ENCODE measurements at regions not wholly inside any gene's neighbourhood (a gene's known extent, or its start where the extent isn't known, plus 50 kb on each side); places are given as distances from the start of the nearest gene placed in this dataset.

GRCh38 chr2:63755965-63756364, 85.7 kb upstream of the UGP2 start:
- no peaks in the 10 kb centered on the region for H3K9me3 ChIP-seq
- H3K4me1 ChIP-seq, result no peaks in the 10 kb centered on the region
- H3K27ac ChIP-seq (replicated peaks in 1 of 4), result no peak overlapping the region
- DNase-seq (ENCODE audit: extremely low spot score), result no peak
- H3K36me3 ChIP-seq, result no peaks in the 10 kb centered on the region
- intact Hi-C loops (cut with DNase I), result no loop called here
- no peak overlapping the region for H3K4me3 ChIP-seq
- no peak for TF ChIP-seq POLR2AphosphoS5 (IDR thresholded peaks at IDR 0.05)
- TF ChIP-seq, protein P1, sequence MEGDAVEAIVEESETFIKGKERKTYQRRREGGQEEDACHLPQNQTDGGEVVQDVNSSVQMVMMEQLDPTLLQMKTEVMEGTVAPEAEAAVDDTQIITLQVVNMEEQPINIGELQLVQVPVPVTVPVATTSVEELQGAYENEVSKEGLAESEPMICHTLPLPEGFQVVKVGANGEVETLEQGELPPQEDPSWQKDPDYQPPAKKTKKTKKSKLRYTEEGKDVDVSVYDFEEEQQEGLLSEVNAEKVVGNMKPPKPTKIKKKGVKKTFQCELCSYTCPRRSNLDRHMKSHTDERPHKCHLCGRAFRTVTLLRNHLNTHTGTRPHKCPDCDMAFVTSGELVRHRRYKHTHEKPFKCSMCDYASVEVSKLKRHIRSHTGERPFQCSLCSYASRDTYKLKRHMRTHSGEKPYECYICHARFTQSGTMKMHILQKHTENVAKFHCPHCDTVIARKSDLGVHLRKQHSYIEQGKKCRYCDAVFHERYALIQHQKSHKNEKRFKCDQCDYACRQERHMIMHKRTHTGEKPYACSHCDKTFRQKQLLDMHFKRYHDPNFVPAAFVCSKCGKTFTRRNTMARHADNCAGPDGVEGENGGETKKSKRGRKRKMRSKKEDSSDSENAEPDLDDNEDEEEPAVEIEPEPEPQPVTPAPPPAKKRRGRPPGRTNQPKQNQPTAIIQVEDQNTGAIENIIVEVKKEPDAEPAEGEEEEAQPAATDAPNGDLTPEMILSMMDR (IDR thresholded peaks at IDR 0.05), result no peak
- no peaks in the 10 kb centered on the region for H3K27me3 ChIP-seq

DNA sequence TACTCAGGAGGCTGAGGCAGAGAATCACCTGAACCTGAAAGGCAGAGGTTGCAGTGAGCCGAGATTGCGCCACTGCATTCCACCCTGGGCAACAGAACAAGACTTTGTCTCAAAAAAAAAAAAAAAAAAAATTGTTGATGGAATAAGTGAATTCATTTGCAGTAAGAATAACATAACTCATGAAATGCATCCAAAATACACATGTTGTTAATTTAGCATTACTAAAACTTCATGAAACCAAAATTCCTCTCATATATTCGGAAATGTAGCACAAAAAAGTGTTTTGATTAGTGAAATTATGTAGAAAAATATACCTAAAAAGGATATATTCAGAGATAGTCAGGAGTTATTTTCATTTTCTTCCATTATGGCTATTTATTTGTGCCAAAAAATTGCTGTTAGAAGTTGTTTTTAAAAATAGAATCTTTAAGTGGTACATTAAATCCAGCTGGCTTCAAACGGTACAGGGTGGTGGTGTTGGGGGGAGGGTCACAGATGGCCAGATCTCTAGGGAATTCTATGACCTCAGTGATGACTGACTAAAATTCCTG, 78.2 kb upstream of the UGP2 start:
- no peak for DNase-seq (ENCODE audit: extremely low spot score)
- TF ChIP-seq EP300 (IDR thresholded peaks at IDR 0.05) (no peak), POLR2A (IDR thresholded peaks at IDR 0.05; ENCODE audit: low read depth) (no peak), POLR2AphosphoS5 (IDR thresholded peaks at IDR 0.05) (no peak)
- TF ChIP-seq, protein P1 (IDR thresholded peaks at IDR 0.05), result no peak
- peaks cover 0 to 13% (median 0%) of the 10 kb centered on the region in 4 donors for H3K9me3 ChIP-seq
- no peak overlapping the region for H3K4me3 ChIP-seq
- intact Hi-C loops (cut with DNase I), result no loop called here
- WGBS, result 77% methylated on average over 4 of the region's 4 CpGs
- peaks cover 0 to 8% (median 0%) of the 10 kb centered on the region in 4 donors for H3K4me1 ChIP-seq
- no peaks in the 10 kb centered on the region for H3K27me3 ChIP-seq
- no peak overlapping the region for H3K27ac ChIP-seq (replicated peaks in 1 of 4)
- H3K36me3 ChIP-seq, result no peaks in the 10 kb centered on the region

DNA sequence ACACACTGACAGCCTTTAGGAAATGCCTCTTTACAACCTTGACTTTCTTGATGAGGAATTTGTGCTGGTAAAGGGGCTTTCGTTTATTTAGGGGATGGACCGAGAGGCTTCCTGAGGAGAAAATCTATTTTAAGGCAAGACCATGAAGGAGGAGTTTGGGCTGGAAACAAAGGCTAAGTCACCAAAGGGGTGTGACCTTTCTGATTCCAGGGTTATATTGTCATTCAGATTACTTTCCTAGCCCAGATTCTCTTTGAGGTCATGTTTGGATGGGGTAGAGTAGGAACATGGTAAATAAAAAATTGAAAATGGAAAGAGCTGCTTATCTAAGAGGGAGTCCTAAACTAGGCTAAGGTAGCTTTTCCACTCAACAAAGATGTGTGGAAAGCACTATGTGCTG, 77.1 kb upstream of the UGP2 start:
- Histone ChIP-seq H3K27ac (replicated peaks in 1 of 4) (no peak overlapping the region), H3K36me3 (no peaks in the 10 kb centered on the region)
- intact Hi-C loops (cut with DNase I), result no loop called here

GRCh38 chr2:63765117-63765516, 76.6 kb upstream of the UGP2 start:
- no peak overlapping the region for H3K27ac ChIP-seq (replicated peaks in 1 of 4)
- TF ChIP-seq POLR2AphosphoS5 (IDR thresholded peaks at IDR 0.05) (no peak), EP300 (IDR thresholded peaks at IDR 0.05) (no peak), POLR2A (IDR thresholded peaks at IDR 0.05; ENCODE audit: low read depth) (no peak)
- TF ChIP-seq, protein P1 (IDR thresholded peaks at IDR 0.05), result no peak
- H3K36me3 ChIP-seq, result no peaks in the 10 kb centered on the region
- 67% methylated on average over 2 of the region's 2 CpGs for WGBS
- peaks cover 0 to 8% (median 0%) of the 10 kb centered on the region in 4 donors for H3K4me1 ChIP-seq
- DNase-seq (ENCODE audit: extremely low spot score), result no peak
- intact Hi-C loops (cut with DNase I), result no loop called here
- no peaks in the 10 kb centered on the region for H3K27me3 ChIP-seq
- peaks cover 0 to 13% (median 0%) of the 10 kb centered on the region in 4 donors for H3K9me3 ChIP-seq
- no peak overlapping the region for H3K4me3 ChIP-seq

More for the DNA sequence above, 77.1 kb upstream of the UGP2 start:
- H3K4me1 ChIP-seq, result peaks cover 0 to 8% (median 0%) of the 10 kb centered on the region in 4 donors
- no peak for TF ChIP-seq EP300 (IDR thresholded peaks at IDR 0.05)
- no peak for TF ChIP-seq POLR2AphosphoS5 (IDR thresholded peaks at IDR 0.05)
- no peak for TF ChIP-seq POLR2A (IDR thresholded peaks at IDR 0.05; ENCODE audit: low read depth)
- TF ChIP-seq, protein P1 (IDR thresholded peaks at IDR 0.05), result no peak
- 61% methylated on average over 2 of the region's 2 CpGs for WGBS
- no peak overlapping the region for H3K4me3 ChIP-seq
- no peaks in the 10 kb centered on the region for H3K27me3 ChIP-seq
- DNase-seq (ENCODE audit: extremely low spot score), result no peak
- peaks cover 0 to 13% (median 0%) of the 10 kb centered on the region in 4 donors for H3K9me3 ChIP-seq

GRCh38 chr2:63767307-63767706, 74.4 kb upstream of the UGP2 start:
- intact Hi-C loops (cut with DNase I), result no loop called here
- Histone ChIP-seq H3K9me3 (peaks cover 0 to 13% (median 0%) of the 10 kb centered on the region in 4 donors), H3K27ac (replicated peaks in 1 of 4) (no peak overlapping the region), H3K27me3 (no peaks in the 10 kb centered on the region), H3K4me3 (no peak overlapping the region), H3K4me1 (peaks cover 0 to 8% (median 0%) of the 10 kb centered on the region in 4 donors), H3K36me3 (no peaks in the 10 kb centered on the region)
- no peak for DNase-seq (ENCODE audit: extremely low spot score)
- TF ChIP-seq POLR2AphosphoS5 (IDR thresholded peaks at IDR 0.05) (no peak), POLR2A (IDR thresholded peaks at IDR 0.05; ENCODE audit: low read depth) (no peak), EP300 (IDR thresholded peaks at IDR 0.05) (no peak)
- TF ChIP-seq, protein P1 (IDR thresholded peaks at IDR 0.05), result no peak
- WGBS, result 100% methylated on average over 1 of the region's 1 CpG
